Fibroblast of lung (primary cell): ENCODE measurements at regions not wholly inside any gene's neighbourhood (a gene's known extent, or its start where the extent isn't known, plus 50 kb on each side); places are given as distances from the start of the nearest gene placed in this dataset.

Experiments
- DNase-seq, 2 donors: peaks; one replicate each; pipeline versions ENCODE4 v3.0.0 to v3.0.0-alpha.2; 2010; ENCODE audit warnings: low read depth in 2 of 2
- H2AFZ ChIP-seq: 2 replicates; pipeline ENCODE4 v1.5.1; 2012; ENCODE audit warnings: low read length, control low read depth, inconsistent platforms
- H3K27ac ChIP-seq: 2 replicates; pipeline ENCODE4 v1.5.1; 2011; ENCODE audit warnings: low read length, control low read depth; ENCODE audit not compliant: insufficient read depth
- H3K27me3 ChIP-seq: 2 replicates; pipeline ENCODE4 v1.5.1; 2011; ENCODE audit warnings: mild to moderate bottlenecking, low read length; ENCODE audit not compliant: control insufficient read depth, insufficient read depth
- H3K36me3 ChIP-seq: 2 replicates; pipeline ENCODE4 v1.5.1; 2011; ENCODE audit warnings: low read length; ENCODE audit not compliant: control insufficient read depth, insufficient read depth
- H3K4me1 ChIP-seq: 2 replicates; pipeline ENCODE4 v1.5.1; 2011; ENCODE audit warnings: low read length; ENCODE audit not compliant: control insufficient read depth, insufficient read depth; ENCODE audit errors: extremely low read depth
- H3K4me2 ChIP-seq: 2 replicates; pipeline ENCODE4 v1.5.1; 2011; ENCODE audit warnings: low read length, control low read depth; ENCODE audit not compliant: insufficient read depth; ENCODE audit errors: extremely low read depth
- H3K4me3 ChIP-seq, 4 experiments: fragments of 200-600 bp in 1 of 4; sonication (generic) in 1 of 4; replicated peaks in 1 of 4; 2 replicates each; pipeline ENCODE4 v1.5.1; 2011 to 2016; ENCODE audit warnings: low read length in 4 of 4, low read depth in 3 of 4, mild to moderate bottlenecking in 3 of 4, control low read depth in 2 of 4, inconsistent platforms in 1 of 4, mixed read lengths in 1 of 4; ENCODE audit not compliant: insufficient read depth in 1 of 4; ENCODE audit errors: control extremely low read depth in 1 of 4
- H3K79me2 ChIP-seq: 2 replicates; pipeline ENCODE4 v1.5.1; 2012; ENCODE audit warnings: mild to moderate bottlenecking, low read length, inconsistent platforms; ENCODE audit not compliant: control insufficient read depth, insufficient read depth
- H3K9ac ChIP-seq: 2 replicates; pipeline ENCODE4 v1.5.1; 2011; ENCODE audit warnings: mild to moderate bottlenecking, low read length, control low read depth; ENCODE audit not compliant: insufficient read depth
- H3K9me3 ChIP-seq: 2 replicates; pipeline ENCODE4 v1.5.1; 2012; ENCODE audit warnings: low read depth, low read length; ENCODE audit not compliant: control insufficient read depth, insufficient read depth
- H4K20me1 ChIP-seq: 2 replicates; pipeline ENCODE4 v1.5.1; 2011; ENCODE audit warnings: low read length; ENCODE audit not compliant: control insufficient read depth, insufficient read depth; ENCODE audit errors: extremely low read depth
- CTCF ChIP-seq, 2 donors: IDR thresholded peaks in 1 of 2; conservative IDR thresholded peaks in 1 of 2; 1 replicate in 1 of 2; 2 replicates in 1 of 2; pipeline ENCODE4 v1.5.1; 2011 to 2012; ENCODE audit warnings: low read length in 2 of 2, control low read depth in 1 of 2, inconsistent platforms in 1 of 2, low read depth in 1 of 2, mild to moderate bottlenecking in 1 of 2
- EZH2 ChIP-seq: IDR thresholded peaks from 2 replicates; pipeline ENCODE4 v1.5.1; 2012; ENCODE audit warnings: low read length, control low read depth, mild to moderate bottlenecking; ENCODE audit errors: missing control alignments

- Histone ChIP-seq H4K20me1 (no peaks in the 10 kb centered on the region), H3K4me2 (no peak overlapping the region), H3K9me3 (no peaks in the 10 kb centered on the region)
These were observed 239.2 kb downstream of the ADGRD1 start for GRCh38 chr12:131192951-131193350.

GRCh38 chr12:131194166-131194565 lies 240.5 kb downstream of the ADGRD1 start:
- Histone ChIP-seq H3K36me3 (no peaks in the 10 kb centered on the region), H3K27me3 (no peaks in the 10 kb centered on the region), H3K4me2 (no peak overlapping the region), H4K20me1 (no peaks in the 10 kb centered on the region), H3K4me3 (no peak overlapping the region), H3K9ac (no peak overlapping the region), H3K4me1 (no peaks in the 10 kb centered on the region), H3K9me3 (no peaks in the 10 kb centered on the region), H3K27ac (no peak overlapping the region), H2AFZ (no peak overlapping the region), H3K79me2 (no peaks in the 10 kb centered on the region)
- DNase-seq = no peak
- TF ChIP-seq EZH2 (no peak), CTCF (conservative IDR thresholded peaks at IDR 0.05 in 1 of 2, IDR thresholded peaks at IDR 0.05 in 1 of 2; ENCODE audit: low read depth in 1 of 2, low read length in 2 of 2) (no peak)

More at GRCh38 chr12:131192951-131193350, 239.2 kb downstream of the ADGRD1 start:
- Histone ChIP-seq H3K4me1 (no peaks in the 10 kb centered on the region), H3K27me3 (no peaks in the 10 kb centered on the region), H3K4me3 (no peak overlapping the region), H3K79me2 (no peaks in the 10 kb centered on the region), H2AFZ (no peak overlapping the region), H3K9ac (no peak overlapping the region), H3K36me3 (no peaks in the 10 kb centered on the region), H3K27ac (no peak overlapping the region)
- TF ChIP-seq CTCF (conservative IDR thresholded peaks at IDR 0.05 in 1 of 2, IDR thresholded peaks at IDR 0.05 in 1 of 2; ENCODE audit: low read depth in 1 of 2, low read length in 2 of 2) = no peak
- no peak for TF ChIP-seq EZH2
- no peak for DNase-seq

- no peaks in the 10 kb centered on the region for H4K20me1 ChIP-seq
- DNase-seq = no peak
- H3K9me3 ChIP-seq = no peaks in the 10 kb centered on the region
- no peak overlapping the region for H3K27ac ChIP-seq
- no peak overlapping the region for H2AFZ ChIP-seq
- no peaks in the 10 kb centered on the region for H3K79me2 ChIP-seq
- no peak overlapping the region for H3K9ac ChIP-seq
- no peaks in the 10 kb centered on the region for H3K36me3 ChIP-seq
- no peak overlapping the region for H3K4me3 ChIP-seq
- H3K27me3 ChIP-seq = no peaks in the 10 kb centered on the region
- TF ChIP-seq EZH2 (no peak), CTCF (conservative IDR thresholded peaks at IDR 0.05 in 1 of 2, IDR thresholded peaks at IDR 0.05 in 1 of 2; ENCODE audit: low read depth in 1 of 2, low read length in 2 of 2) (no peak)
- H3K4me2 ChIP-seq = no peak overlapping the region
- H3K4me1 ChIP-seq = no peaks in the 10 kb centered on the region
These were observed 242.1 kb downstream of the ADGRD1 start for GRCh38 chr12:131195796-131196195.
